Breast epithelium (tissue), 4 donors: ENCODE measurements at regions not wholly inside any gene's neighbourhood (a gene's known extent, or its start where the extent isn't known, plus 50 kb on each side); places are given as distances from the start of the nearest gene placed in this dataset.

ENCODE experiments used
- DNase-seq, 2 donors: peaks; one replicate each; pipeline ENCODE4 v3.0.0-alpha.2; 2019; ENCODE audit warnings: low spot score in 2 of 2
- H3K27ac ChIP-seq, 2 donors: fragments of 200-600 bp; sonication (generic) in 1 of 2; one replicate each; pipeline ENCODE4 v1.5.1; 2016 to 2019; ENCODE audit warnings: mild to moderate bottlenecking in 1 of 2
- H3K27me3 ChIP-seq, 2 donors: fragments of 200-600 bp; sonication (generic) in 1 of 2; one replicate each; pipeline versions ENCODE4 v1.5.1 to v1.6.0; 2017 to 2019; ENCODE audit warnings: control low read depth in 1 of 2, mild to moderate bottlenecking in 1 of 2
- H3K36me3 ChIP-seq: fragments of 200-600 bp; one replicate; pipeline ENCODE4 v1.5.1; 2019
- H3K4me1 ChIP-seq, 2 donors: fragments of 200-600 bp; sonication (generic); one replicate each; pipeline ENCODE4 v1.5.1; 2016 to 2019; ENCODE audit warnings: control low read depth in 1 of 2
- H3K4me3 ChIP-seq, 3 donors: fragments of 200-600 bp; sonication (generic); 1 replicate in 2 of 3; 2 replicates in 1 of 3; pipeline ENCODE4 v1.5.1; 2016 to 2019; ENCODE audit warnings: mild to moderate bottlenecking in 3 of 3, moderate library complexity in 2 of 3
- H3K9me3 ChIP-seq, 2 donors: fragments of 200-600 bp; sonication (generic) in 1 of 2; one replicate each; pipeline ENCODE4 v1.5.1; 2016 to 2019; ENCODE audit warnings: control low read depth in 1 of 2
- POLR2A ChIP-seq: fragments of 450-650 bp; IDR thresholded peaks from one replicate; pipeline ENCODE4 v1.6.1; 2016; ENCODE audit warnings: antibody characterized with exemption, mild to moderate bottlenecking, moderate library complexity
- POLR2AphosphoS5 ChIP-seq, 3 donors: sonication (generic); formaldehyde crosslinking; IDR thresholded peaks; one replicate each; pipeline ENCODE4 v1.6.1; 2017; ENCODE audit warnings: antibody characterized with exemption in 3 of 3
- intact Hi-C: fragments of 100-400 bp; cut with DNase I; formaldehyde crosslinking; loops from one replicate; pipeline ENCODE4 v1.15.1; 2023; ENCODE audit warnings: low total_unique reads
- TF ChIP-seq, protein P1 (sequence below), 3 donors: fragments of 450-650 bp; IDR thresholded peaks; one replicate each; pipeline ENCODE4 v1.5.1; 2016 to 2017; ENCODE audit warnings: antibody characterized with exemption in 3 of 3, mild to moderate bottlenecking in 3 of 3, moderate library complexity in 3 of 3

DNA sequence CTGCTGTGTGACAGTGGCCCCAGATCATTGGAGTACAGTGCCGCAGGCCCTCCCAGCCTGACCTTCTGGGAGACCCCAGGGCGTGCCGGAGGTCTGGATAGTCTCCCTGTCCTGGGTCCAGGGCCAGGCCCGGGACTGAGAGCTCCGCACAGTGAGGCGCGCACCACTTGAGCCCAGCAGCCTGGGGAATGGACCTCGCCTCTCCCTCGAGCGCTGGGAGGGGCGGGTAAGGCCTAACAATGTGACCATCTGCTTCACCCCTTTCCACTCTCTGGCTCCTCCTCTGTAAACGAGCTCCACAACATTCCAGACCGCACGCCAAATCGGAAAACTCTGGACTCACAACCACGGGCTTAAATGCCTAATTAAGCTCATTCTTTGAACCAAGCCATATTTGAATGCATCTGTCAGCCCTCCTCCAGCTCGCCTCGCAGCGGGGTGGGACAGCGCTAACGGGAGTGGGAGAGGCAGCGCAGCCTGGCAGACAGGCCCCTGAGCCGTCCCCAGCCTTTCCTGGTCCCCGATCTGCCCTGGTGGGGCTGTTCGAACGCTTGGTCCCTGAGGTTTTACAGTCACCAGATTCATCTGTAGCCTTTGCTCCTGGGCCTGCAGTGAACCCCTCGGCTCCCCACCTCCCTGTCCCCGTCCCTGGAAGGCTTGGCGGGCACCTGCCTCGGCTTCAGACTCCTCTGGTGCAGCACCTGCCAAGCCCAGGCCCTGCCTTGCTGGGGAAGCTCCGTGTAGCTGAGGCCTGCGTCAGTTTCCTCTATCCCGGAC lies 120.7 kb upstream of the VSTM2B start:
- H3K36me3 ChIP-seq = no peaks in the 10 kb centered on the region
- intact Hi-C loops = no loop called here
- peaks cover 0 to 15% of the 10 kb centered on the region in 2 donors for H3K27me3 ChIP-seq
- TF ChIP-seq, protein P1, sequence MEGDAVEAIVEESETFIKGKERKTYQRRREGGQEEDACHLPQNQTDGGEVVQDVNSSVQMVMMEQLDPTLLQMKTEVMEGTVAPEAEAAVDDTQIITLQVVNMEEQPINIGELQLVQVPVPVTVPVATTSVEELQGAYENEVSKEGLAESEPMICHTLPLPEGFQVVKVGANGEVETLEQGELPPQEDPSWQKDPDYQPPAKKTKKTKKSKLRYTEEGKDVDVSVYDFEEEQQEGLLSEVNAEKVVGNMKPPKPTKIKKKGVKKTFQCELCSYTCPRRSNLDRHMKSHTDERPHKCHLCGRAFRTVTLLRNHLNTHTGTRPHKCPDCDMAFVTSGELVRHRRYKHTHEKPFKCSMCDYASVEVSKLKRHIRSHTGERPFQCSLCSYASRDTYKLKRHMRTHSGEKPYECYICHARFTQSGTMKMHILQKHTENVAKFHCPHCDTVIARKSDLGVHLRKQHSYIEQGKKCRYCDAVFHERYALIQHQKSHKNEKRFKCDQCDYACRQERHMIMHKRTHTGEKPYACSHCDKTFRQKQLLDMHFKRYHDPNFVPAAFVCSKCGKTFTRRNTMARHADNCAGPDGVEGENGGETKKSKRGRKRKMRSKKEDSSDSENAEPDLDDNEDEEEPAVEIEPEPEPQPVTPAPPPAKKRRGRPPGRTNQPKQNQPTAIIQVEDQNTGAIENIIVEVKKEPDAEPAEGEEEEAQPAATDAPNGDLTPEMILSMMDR (IDR thresholded peaks at IDR 0.05) = no peak
- no peak for TF ChIP-seq POLR2AphosphoS5 (IDR thresholded peaks at IDR 0.05)
- TF ChIP-seq POLR2A = no peak
- peak in 1 of 2 donors; percentile 27 for DNase-seq
- no peaks in the 10 kb centered on the region for H3K9me3 ChIP-seq
- peak overlapping the region; percentile 17 to 48 for H3K27ac ChIP-seq
- no peaks in the 10 kb centered on the region for H3K4me1 ChIP-seq
- no peak overlapping the region for H3K4me3 ChIP-seq

DNA sequence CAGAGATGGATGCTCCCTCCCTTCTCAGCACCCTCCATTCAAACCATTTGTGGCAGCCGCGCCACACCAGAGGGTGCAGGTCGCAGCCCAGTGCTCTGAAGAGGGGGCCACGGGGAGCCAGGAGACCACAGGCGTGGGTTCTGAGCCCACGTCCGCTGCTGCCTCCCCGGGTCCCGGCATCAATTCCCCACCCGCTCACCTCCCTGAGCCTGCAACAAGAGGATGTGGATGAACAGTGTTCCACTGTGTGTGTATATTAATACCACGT lies 120.1 kb upstream of the VSTM2B start:
- Histone ChIP-seq H3K36me3 (no peaks in the 10 kb centered on the region), H3K9me3 (no peaks in the 10 kb centered on the region), H3K27me3 (peaks cover 0 to 10% of the 10 kb centered on the region in 2 donors), H3K4me1 (no peaks in the 10 kb centered on the region), H3K4me3 (no peak overlapping the region), H3K27ac (peak overlapping the region; percentile 17 to 48)
- intact Hi-C loops = no loop called here
- no peak for DNase-seq
- TF ChIP-seq, protein P1 (IDR thresholded peaks at IDR 0.05) = no peak
- TF ChIP-seq POLR2AphosphoS5 (IDR thresholded peaks at IDR 0.05) (no peak), POLR2A (no peak)

DNA sequence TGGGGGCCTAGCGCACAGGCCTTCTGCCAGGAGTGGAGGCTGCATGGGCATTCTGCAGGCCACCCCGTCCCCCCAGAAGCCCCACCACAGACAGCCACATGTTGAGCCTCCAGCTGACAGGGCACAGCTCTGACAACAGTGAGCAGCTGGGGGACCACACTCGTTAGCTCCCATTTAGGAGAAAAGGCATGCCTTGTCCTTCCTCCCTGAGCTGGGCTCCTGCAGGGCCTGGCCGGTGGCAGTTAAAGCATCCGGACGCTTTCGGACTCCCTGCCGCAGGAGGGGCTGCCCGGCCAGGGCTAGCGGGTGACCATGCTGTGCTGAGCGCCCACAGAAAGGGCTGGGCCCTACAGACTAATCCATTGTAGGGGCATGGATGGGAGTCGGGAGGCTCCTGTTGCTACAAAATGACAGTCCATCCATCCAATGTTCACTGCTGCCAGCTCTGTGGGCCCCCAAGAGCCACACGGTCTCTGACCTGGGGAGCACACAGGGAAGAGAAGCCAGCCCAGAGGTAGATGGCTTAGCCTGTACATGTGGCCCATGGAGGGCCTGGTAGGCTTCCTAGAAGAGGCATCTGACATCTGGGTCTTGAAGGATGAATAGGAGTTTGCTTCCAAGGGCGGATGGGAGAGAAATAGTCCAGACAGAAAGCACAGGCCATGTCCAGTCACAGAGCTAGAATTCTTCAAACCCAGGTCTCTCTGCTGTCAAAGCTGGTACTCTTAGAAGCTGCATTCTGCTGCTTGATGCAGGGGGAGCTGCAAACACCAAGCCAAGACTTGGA lies 116.5 kb upstream of the VSTM2B start:
- Histone ChIP-seq H3K4me3 (no peak overlapping the region), H3K27me3 (peaks cover 0 to 9% of the 10 kb centered on the region in 2 donors), H3K36me3 (no peaks in the 10 kb centered on the region), H3K4me1 (no peaks in the 10 kb centered on the region), H3K9me3 (no peaks in the 10 kb centered on the region), H3K27ac (no peak overlapping the region)
- DNase-seq = no peak
- intact Hi-C loops = no loop called here
- TF ChIP-seq POLR2A (no peak), POLR2AphosphoS5 (IDR thresholded peaks at IDR 0.05) (no peak)
- TF ChIP-seq, protein P1 (IDR thresholded peaks at IDR 0.05) = no peak

DNA sequence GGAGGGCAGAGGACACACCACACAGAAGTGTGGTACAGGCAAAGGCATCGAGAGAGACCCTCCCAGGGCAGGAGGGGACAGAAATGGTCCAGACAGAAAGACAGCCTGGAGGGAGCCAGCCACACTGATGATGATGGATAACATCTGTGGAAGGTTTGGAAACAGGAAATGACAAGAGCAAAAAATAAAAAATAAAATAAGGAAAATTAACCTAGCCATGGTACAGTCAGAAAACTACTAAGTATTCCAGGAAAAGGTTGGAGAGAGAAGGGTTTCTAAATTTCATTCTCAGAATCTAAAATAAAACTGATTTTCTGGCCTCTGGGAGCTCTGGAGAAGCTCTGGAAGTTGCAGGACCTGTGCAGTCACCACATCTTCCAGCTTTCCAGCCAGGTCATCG lies 115.2 kb upstream of the VSTM2B start:
- Histone ChIP-seq H3K27me3 (peaks cover 0 to 9% of the 10 kb centered on the region in 2 donors), H3K9me3 (no peaks in the 10 kb centered on the region), H3K4me3 (no peak overlapping the region), H3K4me1 (no peaks in the 10 kb centered on the region), H3K27ac (no peak overlapping the region), H3K36me3 (no peaks in the 10 kb centered on the region)
- TF ChIP-seq, protein P1 (IDR thresholded peaks at IDR 0.05) = no peak
- TF ChIP-seq POLR2A = no peak
- TF ChIP-seq POLR2AphosphoS5 (IDR thresholded peaks at IDR 0.05) = no peak
- DNase-seq = no peak
- intact Hi-C loops = no loop called here

DNA sequence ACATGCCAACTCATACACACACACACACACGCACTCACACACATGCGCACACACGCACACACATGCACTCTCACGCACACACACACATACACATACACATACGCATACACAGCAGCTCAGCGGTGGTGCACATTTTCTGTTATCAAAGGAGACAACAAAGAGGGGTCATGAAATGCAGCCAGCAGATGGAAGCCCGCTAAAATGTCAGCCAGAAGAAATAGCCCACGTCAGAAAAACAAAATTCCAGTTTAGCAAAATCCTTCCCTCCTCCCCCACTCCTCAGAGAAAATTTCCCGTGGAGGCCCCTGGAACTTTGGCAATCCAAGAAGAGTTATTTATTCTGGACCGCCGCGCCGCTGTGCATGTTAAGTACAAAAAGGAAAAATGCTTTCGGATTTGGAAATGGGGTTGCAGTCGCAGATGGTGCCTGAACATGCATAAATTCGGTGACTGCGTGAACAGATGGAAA lies 114.6 kb upstream of the VSTM2B start:
- DNase-seq = no peak
- H3K27ac ChIP-seq = no peak overlapping the region
- no peak for TF ChIP-seq POLR2A
- TF ChIP-seq, protein P1 (IDR thresholded peaks at IDR 0.05) = no peak
- no peak for TF ChIP-seq POLR2AphosphoS5 (IDR thresholded peaks at IDR 0.05)
- intact Hi-C loops = no loop called here
- H3K36me3 ChIP-seq = no peaks in the 10 kb centered on the region
- H3K4me1 ChIP-seq = no peaks in the 10 kb centered on the region
- no peak overlapping the region for H3K4me3 ChIP-seq
- peaks cover 0 to 9% of the 10 kb centered on the region in 2 donors for H3K27me3 ChIP-seq
- no peaks in the 10 kb centered on the region for H3K9me3 ChIP-seq
